Hepatocyte (in vitro differentiated cells): ENCODE measurements at regions not wholly inside any gene's neighbourhood (a gene's known extent, or its start where the extent isn't known, plus 50 kb on each side); places are given as distances from the start of the nearest gene placed in this dataset.

Experiments used
- DNase-seq: peaks from one replicate; pipeline ENCODE4 v3.0.0-alpha.2; 2016; ENCODE audit warnings: low spot score
- H2AFZ ChIP-seq: fragments of 200-600 bp; sonication (generic); 2 replicates; pipeline ENCODE4 v1.6.0; 2016; ENCODE audit warnings: antibody characterized with exemption, mild to moderate bottlenecking
- H3K27ac ChIP-seq: fragments of 200-600 bp; sonication (generic); 2 replicates; pipeline ENCODE4 v1.5.1; 2016; ENCODE audit warnings: mild to moderate bottlenecking
- H3K27me3 ChIP-seq: fragments of 200-600 bp; sonication (generic); 2 replicates; pipeline ENCODE4 v1.6.1; 2016
- H3K36me3 ChIP-seq: fragments of 200-600 bp; sonication (generic); replicated peaks from 2 replicates; pipeline ENCODE4 v1.5.1; 2016; ENCODE audit warnings: low read depth; ENCODE audit not compliant: insufficient read depth
- H3K4me1 ChIP-seq: fragments of 200-600 bp; sonication (generic); 2 replicates; pipeline ENCODE4 v1.5.1; 2016; ENCODE audit warnings: mild to moderate bottlenecking, moderate library complexity; ENCODE audit not compliant: insufficient read depth
- H3K4me2 ChIP-seq: fragments of 200-600 bp; sonication (generic); 2 replicates; pipeline ENCODE4 v1.6.0; 2016
- H3K4me3 ChIP-seq: fragments of 200-600 bp; sonication (generic); 2 replicates; pipeline ENCODE4 v1.5.1; 2016; ENCODE audit warnings: mild to moderate bottlenecking
- H3K79me2 ChIP-seq: fragments of 200-600 bp; sonication (generic); 2 replicates; pipeline ENCODE4 v1.6.0; 2017; ENCODE audit warnings: mild to moderate bottlenecking
- H3K9me2 ChIP-seq: fragments of 200-600 bp; sonication (generic); replicated peaks from 2 replicates; pipeline ENCODE4 v1.6.0; 2017; ENCODE audit warnings: mild to moderate bottlenecking; ENCODE audit not compliant: insufficient read depth
- H3K9me3 ChIP-seq: fragments of 200-600 bp; sonication (generic); 2 replicates; pipeline ENCODE4 v1.5.1; 2016; ENCODE audit warnings: low read depth, mild to moderate bottlenecking
- H4K20me1 ChIP-seq: fragments of 200-600 bp; sonication (generic); 2 replicates; pipeline ENCODE4 v1.6.0; 2016; ENCODE audit warnings: mild to moderate bottlenecking; ENCODE audit not compliant: insufficient read depth, poor library complexity, severe bottlenecking
- CTCF ChIP-seq: fragments of 200-600 bp; sonication (generic); IDR thresholded peaks from 2 replicates; pipeline ENCODE4 v1.5.1; 2016; ENCODE audit warnings: antibody characterized with exemption, mild to moderate bottlenecking; ENCODE audit not compliant: poor library complexity
- EZH2 ChIP-seq: fragments of 200-600 bp; sonication (generic); IDR thresholded peaks from 2 replicates; pipeline ENCODE4 v1.6.1; 2016; ENCODE audit warnings: antibody characterized with exemption, mild to moderate bottlenecking, borderline replicate concordance
- EZH2phosphoT487 ChIP-seq: fragments of 200-600 bp; sonication (generic); IDR thresholded peaks from one replicate; pipeline ENCODE4 v1.6.1; 2018; ENCODE audit warnings: antibody characterized with exemption, mild to moderate bottlenecking, low read depth, moderate library complexity; ENCODE audit not compliant: unreplicated experiment, severe bottlenecking
- WGBS: methylation state at CpG from one replicate; pipeline ENCODE4 v1.1.6; 2016; ENCODE audit warnings: low lambda C conversion rate; ENCODE audit errors: missing lambda C conversion rate; 5-methylcytosine and 5-hydroxymethylcytosine counted together

GRCh38 chr11:134503100-134503499 lies 91.1 kb upstream of the B3GAT1 start:
- Histone ChIP-seq H3K79me2 (no peaks in the 10 kb centered on the region), H3K9me2 (no peaks in the 10 kb centered on the region), H4K20me1 (no peaks in the 10 kb centered on the region), H3K9me3 (no peaks in the 10 kb centered on the region), H3K4me3 (no peak overlapping the region), H2AFZ (no peak overlapping the region), H3K4me2 (no peak overlapping the region), H3K27me3 (no peaks in the 10 kb centered on the region), H3K27ac (no peak overlapping the region), H3K4me1 (no peaks in the 10 kb centered on the region), H3K36me3 (no peaks in the 10 kb centered on the region)
- no peak for TF ChIP-seq EZH2phosphoT487
- no peak for TF ChIP-seq CTCF
- TF ChIP-seq EZH2 = no peak
- DNase-seq = no peak
- 76% methylated on average over 21 of the region's 21 CpGs for WGBS

DNA sequence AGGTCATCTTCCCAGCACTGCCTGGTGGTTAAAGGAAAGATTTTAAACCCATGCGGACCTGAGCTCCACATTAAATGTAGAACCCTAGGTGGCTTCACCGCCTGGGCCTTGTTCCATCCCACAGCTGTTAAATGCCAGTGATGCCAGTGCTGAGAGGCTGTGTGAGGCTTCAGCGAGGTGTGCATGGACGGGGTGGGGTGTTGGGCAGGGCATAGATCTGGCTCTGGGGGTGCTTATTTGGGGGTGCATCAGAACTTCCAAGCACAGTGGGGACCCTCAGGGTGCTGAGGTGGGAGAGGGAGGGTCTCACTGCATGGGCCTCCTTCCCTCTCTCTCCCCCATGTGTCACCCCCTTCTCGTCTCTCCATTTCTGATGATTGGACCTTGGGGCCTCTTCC lies 90.1 kb upstream of the B3GAT1 start:
- H3K4me3 ChIP-seq = no peak overlapping the region
- no peak for TF ChIP-seq CTCF
- no peak for TF ChIP-seq EZH2phosphoT487
- no peak for TF ChIP-seq EZH2
- H4K20me1 ChIP-seq = no peaks in the 10 kb centered on the region
- no peaks in the 10 kb centered on the region for H3K9me2 ChIP-seq
- no peak for DNase-seq
- no peak overlapping the region for H2AFZ ChIP-seq
- no peaks in the 10 kb centered on the region for H3K9me3 ChIP-seq
- no peak overlapping the region for H3K4me2 ChIP-seq
- no peaks in the 10 kb centered on the region for H3K36me3 ChIP-seq
- H3K27ac ChIP-seq = no peak overlapping the region
- H3K79me2 ChIP-seq = no peaks in the 10 kb centered on the region
- H3K27me3 ChIP-seq = no peaks in the 10 kb centered on the region
- WGBS = 97% methylated on average over 4 of the region's 5 CpGs
- H3K4me1 ChIP-seq = no peaks in the 10 kb centered on the region

GRCh38 chr11:134501406-134502152 lies 89.5 kb upstream of the B3GAT1 start:
- Histone ChIP-seq H3K36me3 (no peaks in the 10 kb centered on the region), H2AFZ (no peak overlapping the region), H3K79me2 (no peaks in the 10 kb centered on the region), H3K4me1 (no peaks in the 10 kb centered on the region), H3K4me2 (no peak overlapping the region), H3K27ac (no peak overlapping the region), H3K27me3 (no peaks in the 10 kb centered on the region), H4K20me1 (no peaks in the 10 kb centered on the region), H3K4me3 (no peak overlapping the region), H3K9me2 (no peaks in the 10 kb centered on the region), H3K9me3 (no peaks in the 10 kb centered on the region)
- TF ChIP-seq EZH2phosphoT487 = no peak
- TF ChIP-seq EZH2 = no peak
- TF ChIP-seq CTCF = no peak
- 89% methylated on average over 15 of the region's 16 CpGs for WGBS
- no peak for DNase-seq
